ENCODE measurements at regions not wholly inside any gene's neighbourhood (a gene's known extent, or its start where the extent isn't known, plus 50 kb on each side); places are given as distances from the start of the nearest gene placed in this dataset.
"Not testable (repeated sequence)": the region's sequence is repeated elsewhere in the genome, so short reads cannot be mapped to it uniquely, and the experiment has no call there.

- no peak for DNase-seq (ENCODE audit: low spot score)
Measured at GRCh38 chr10:125274961-125275360, 114.6 kb upstream of the CTBP2 start.

- DNase-seq (ENCODE audit: low spot score), result no peak
Measured at GRCh38 chr10:125273023-125273422, 112.7 kb upstream of the CTBP2 start.

GRCh38 chr10:125269716-125270115 is 109.4 kb upstream of the CTBP2 start:
- no peak for DNase-seq (ENCODE audit: low spot score)

GRCh38 chr10:125266966-125267365 is 106.6 kb upstream of the CTBP2 start:
- DNase-seq (ENCODE audit: low spot score), result no peak

- DNase-seq (ENCODE audit: low spot score), result no peak
Measured at GRCh38 chr10:125266541-125266940, 106.2 kb upstream of the CTBP2 start.

GRCh38 chr10:125265579-125265955 is 105.2 kb upstream of the CTBP2 start:
- no peak for DNase-seq (ENCODE audit: low spot score)

GRCh38 chr10:125264757-125265578 is 104.6 kb upstream of the CTBP2 start:
- DNase-seq (ENCODE audit: low spot score), result no peak

- DNase-seq (ENCODE audit: low spot score), result no peak
Measured at GRCh38 chr10:125264091-125264490, 103.7 kb upstream of the CTBP2 start.

- no peak for DNase-seq (ENCODE audit: low spot score)
Measured at GRCh38 chr10:125263551-125263950, 103.2 kb upstream of the CTBP2 start.

- DNase-seq (ENCODE audit: low spot score), result no peak
Measured at GRCh38 chr10:125262920-125263319, 102.6 kb upstream of the CTBP2 start.

- no peak for DNase-seq (ENCODE audit: low spot score)
Measured at GRCh38 chr10:125262409-125262808, 102.0 kb upstream of the CTBP2 start.

GRCh38 chr10:125261491-125262186 is 101.3 kb upstream of the CTBP2 start:
- no peak for DNase-seq (ENCODE audit: low spot score)

GRCh38 chr10:125260260-125260659 is 99.9 kb upstream of the CTBP2 start:
- no peak for DNase-seq (ENCODE audit: low spot score)

GRCh38 chr10:125259651-125260050 is 99.3 kb upstream of the CTBP2 start:
- no peak for DNase-seq (ENCODE audit: low spot score)

- no peak for DNase-seq (ENCODE audit: low spot score)
Measured at GRCh38 chr10:125258676-125259075, 98.3 kb upstream of the CTBP2 start.

GRCh38 chr10:125257521-125258108 is 97.3 kb upstream of the CTBP2 start:
- DNase-seq (ENCODE audit: low spot score), result no peak

GRCh38 chr10:125256026-125256425 is 95.7 kb upstream of the CTBP2 start:
- DNase-seq (ENCODE audit: low spot score), result no peak

GRCh38 chr10:125252937-125253336 is 92.6 kb upstream of the CTBP2 start:
- DNase-seq (ENCODE audit: low spot score), result no peak

GRCh38 chr10:125250834-125251233 is 90.5 kb upstream of the CTBP2 start:
- DNase-seq (ENCODE audit: low spot score), result not testable (repeated sequence)

GRCh38 chr10:125249948-125250347 is 89.6 kb upstream of the CTBP2 start:
- DNase-seq (ENCODE audit: low spot score), result no peak

- no peak for DNase-seq (ENCODE audit: low spot score)
Measured at GRCh38 chr10:125248489-125248888, 88.1 kb upstream of the CTBP2 start.

GRCh38 chr10:125247576-125247975 is 87.2 kb upstream of the CTBP2 start:
- no peak for DNase-seq (ENCODE audit: low spot score)

Measured in H4 (cell line).